PC-9 (cell line): ENCODE measurements at regions not wholly inside any gene's neighbourhood (a gene's known extent, or its start where the extent isn't known, plus 50 kb on each side); places are given as distances from the start of the nearest gene placed in this dataset.

Experiments used
- BruUV-seq: library from RNA; stranded (reverse); fragments of 400-500 nt; replicated peaks from 2 replicates; lab custom pipeline; 2021; lab: Mats Ljungman, UMichigan
- CTCF ChIA-PET: fragments of 300-600 bp; sonication (Branson Sonifier 250); formaldehyde crosslinking; loops from one replicate; lab custom pipeline; 2022; ENCODE audit warnings: antibody characterized with exemption; lab: Charles Lee
- POLR2A ChIA-PET: fragments of 300-600 bp; sonication (Branson Sonifier 250); formaldehyde crosslinking; loops from one replicate; lab custom pipeline; 2022; ENCODE audit warnings: antibody characterized with exemption; ENCODE audit not compliant: unreplicated experiment; lab: Charles Lee
- DNase-seq, 2 experiments: peaks; one replicate each; pipeline versions ENCODE4 v3.0.0 to v3.0.0-alpha.2; 2015 to 2022; ENCODE audit warnings: mixed read lengths in 1 of 2
- H2AFZ ChIP-seq: fragments of 200-600 bp; sonication (generic); 2 replicates; pipeline ENCODE4 v1.8.1; 2017; ENCODE audit warnings: antibody characterized with exemption
- H3F3A ChIP-seq: fragments of 200-600 bp; sonication (generic); 2 replicates; pipeline ENCODE4 v1.8.1; 2017; ENCODE audit warnings: antibody characterized with exemption, mild to moderate bottlenecking, low read depth; ENCODE audit not compliant: insufficient read depth
- H3K27ac ChIP-seq: fragments of 200-600 bp; sonication (generic); 2 replicates; pipeline ENCODE4 v1.6.1; 2016; ENCODE audit warnings: mixed run types
- H3K27me3 ChIP-seq: fragments of 200-600 bp; sonication (generic); 2 replicates; pipeline ENCODE4 v1.6.1; 2016; ENCODE audit warnings: low read depth, mixed run types; ENCODE audit not compliant: insufficient read depth
- H3K36me3 ChIP-seq: fragments of 200-600 bp; sonication (generic); 2 replicates; pipeline ENCODE4 v1.6.1; 2016; ENCODE audit warnings: low read depth, mixed run types
- H3K4me1 ChIP-seq: fragments of 200-600 bp; sonication (generic); replicated peaks from 2 replicates; pipeline ENCODE4 v1.6.1; 2016; ENCODE audit warnings: mixed run types; ENCODE audit not compliant: insufficient read depth
- H3K4me2 ChIP-seq: fragments of 200-600 bp; sonication (generic); 2 replicates; pipeline ENCODE4 v1.6.1; 2017; ENCODE audit warnings: mixed run types
- H3K4me3 ChIP-seq: fragments of 200-600 bp; sonication (generic); 2 replicates; pipeline ENCODE4 v1.6.1; 2016; ENCODE audit warnings: mixed run types
- H3K79me2 ChIP-seq: fragments of 200-600 bp; sonication (generic); 2 replicates; pipeline ENCODE4 v1.6.1; 2017; ENCODE audit warnings: low read depth, mixed run types
- H3K9me2 ChIP-seq: fragments of 200-600 bp; sonication (generic); 2 replicates; pipeline ENCODE4 v1.8.1; 2017; ENCODE audit warnings: mild to moderate bottlenecking; ENCODE audit not compliant: insufficient read depth
- H3K9me3 ChIP-seq: fragments of 200-600 bp; sonication (generic); 2 replicates; pipeline ENCODE4 v1.8.1; 2016; ENCODE audit warnings: low read depth; ENCODE audit not compliant: insufficient read depth
- H4K20me1 ChIP-seq: fragments of 200-600 bp; sonication (generic); 2 replicates; pipeline ENCODE4 v1.8.1; 2017; ENCODE audit not compliant: insufficient read depth
- EZH2 ChIP-seq: fragments of 200-600 bp; sonication (generic); IDR thresholded peaks from 2 replicates; pipeline ENCODE4 v1.8.0; 2017; ENCODE audit warnings: antibody characterized with exemption, low read depth
- intact Hi-C: fragments of 100-400 bp; cut with micrococcal nuclease; formaldehyde crosslinking; loops from one replicate; pipeline ENCODE4 v1.10.0; 2022; ENCODE audit not compliant: unreplicated experiment
- TF ChIP-seq, protein P1 (sequence below): fragments of 200-600 bp; sonication (generic); conservative IDR thresholded peaks from 2 replicates; pipeline ENCODE4 v1.6.1; 2017; ENCODE audit warnings: mixed run types, antibody characterized with exemption, mild to moderate bottlenecking, moderate library complexity

DNA sequence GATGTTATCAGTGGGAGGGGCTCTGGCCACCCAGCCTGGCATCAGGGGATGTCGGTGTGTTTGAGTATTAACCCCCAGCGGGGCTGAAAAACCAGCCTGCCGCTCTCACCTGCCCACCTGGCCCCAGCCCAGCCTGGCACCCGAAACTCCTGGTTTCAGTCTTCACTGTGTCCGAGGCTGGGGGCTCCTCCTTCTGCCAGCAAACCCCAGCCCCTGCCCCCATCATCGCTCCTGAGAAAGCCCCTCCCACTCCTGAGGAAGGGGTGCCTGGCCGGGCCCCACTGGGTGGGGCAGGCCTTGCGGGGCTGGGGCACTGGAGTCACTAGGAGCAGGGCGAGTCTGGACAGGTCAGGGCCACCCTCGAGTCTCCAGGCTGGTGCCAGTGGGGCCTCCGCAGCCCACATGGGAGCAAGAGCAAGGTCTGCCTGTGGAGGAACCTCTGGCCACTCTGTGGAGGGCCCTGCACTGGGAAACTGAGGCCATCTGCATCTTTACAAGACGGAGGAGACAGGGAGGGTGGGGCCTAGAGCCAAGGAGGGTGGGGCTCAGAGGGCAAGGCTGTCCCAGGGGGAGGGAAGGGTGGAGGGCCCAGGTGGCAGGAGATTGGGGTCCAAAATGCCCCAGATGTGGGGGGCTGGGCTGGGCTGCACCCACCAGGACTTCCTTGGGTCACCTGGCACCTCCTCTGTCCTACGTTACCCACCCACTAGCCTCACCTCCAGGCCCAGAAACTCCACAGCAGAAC is 51.5 kb upstream of the NOTCH1 start:
- no peak overlapping the region for H3K4me3 ChIP-seq
- H3K9me2 ChIP-seq, result no peaks in the 10 kb centered on the region
- H3K4me2 ChIP-seq, result no peak overlapping the region
- no TSS peak for BruUV-seq
- H3K79me2 ChIP-seq, result no peaks in the 10 kb centered on the region
- no peak overlapping the region for H2AFZ ChIP-seq
- intact Hi-C loops, result no loop called here
- TF ChIP-seq EZH2, result no peak
- TF ChIP-seq, protein P1, sequence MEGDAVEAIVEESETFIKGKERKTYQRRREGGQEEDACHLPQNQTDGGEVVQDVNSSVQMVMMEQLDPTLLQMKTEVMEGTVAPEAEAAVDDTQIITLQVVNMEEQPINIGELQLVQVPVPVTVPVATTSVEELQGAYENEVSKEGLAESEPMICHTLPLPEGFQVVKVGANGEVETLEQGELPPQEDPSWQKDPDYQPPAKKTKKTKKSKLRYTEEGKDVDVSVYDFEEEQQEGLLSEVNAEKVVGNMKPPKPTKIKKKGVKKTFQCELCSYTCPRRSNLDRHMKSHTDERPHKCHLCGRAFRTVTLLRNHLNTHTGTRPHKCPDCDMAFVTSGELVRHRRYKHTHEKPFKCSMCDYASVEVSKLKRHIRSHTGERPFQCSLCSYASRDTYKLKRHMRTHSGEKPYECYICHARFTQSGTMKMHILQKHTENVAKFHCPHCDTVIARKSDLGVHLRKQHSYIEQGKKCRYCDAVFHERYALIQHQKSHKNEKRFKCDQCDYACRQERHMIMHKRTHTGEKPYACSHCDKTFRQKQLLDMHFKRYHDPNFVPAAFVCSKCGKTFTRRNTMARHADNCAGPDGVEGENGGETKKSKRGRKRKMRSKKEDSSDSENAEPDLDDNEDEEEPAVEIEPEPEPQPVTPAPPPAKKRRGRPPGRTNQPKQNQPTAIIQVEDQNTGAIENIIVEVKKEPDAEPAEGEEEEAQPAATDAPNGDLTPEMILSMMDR, result no peak
- no peaks in the 10 kb centered on the region for H4K20me1 ChIP-seq
- no peaks in the 10 kb centered on the region for H3K36me3 ChIP-seq
- DNase-seq, result no peak
- H3K27ac ChIP-seq, result no peak overlapping the region
- peaks cover 6% of the 10 kb centered on the region; the same call in 1 of the 2 replicates for H3K4me1 ChIP-seq
- no peaks in the 10 kb centered on the region for H3K9me3 ChIP-seq
- peaks cover 4% of the 10 kb centered on the region; the same call in 1 of the 2 replicates for H3F3A ChIP-seq
- POLR2A ChIA-PET, result no interaction called here
- CTCF ChIA-PET, result interaction anchor here (1.0 kb wide), 1 partner anchor 10 kb away, joined by 3 read pairs; no protein-coding TSS in a partner anchor
- peaks cover 33% of the 10 kb centered on the region for H3K27me3 ChIP-seq

DNA sequence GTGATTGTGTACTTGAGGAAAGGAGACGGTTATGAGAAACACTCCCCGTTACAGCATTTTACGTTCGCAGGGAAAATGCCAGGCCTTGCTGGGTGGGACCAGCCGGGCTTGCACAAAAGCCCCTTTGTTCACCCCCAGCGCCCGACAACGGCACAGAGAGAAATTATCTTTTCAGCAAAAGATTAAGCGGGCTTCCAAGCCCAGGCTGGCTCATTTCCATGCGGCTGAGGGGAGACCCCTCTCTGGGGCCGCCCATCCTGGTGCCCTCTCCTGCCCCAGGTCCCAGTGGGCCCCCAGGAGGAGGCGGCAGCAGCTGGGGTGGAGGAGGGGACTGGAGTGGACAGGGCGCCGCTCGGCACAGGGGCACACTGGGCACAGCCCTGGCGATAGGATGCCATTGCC is 50.8 kb upstream of the NOTCH1 start:
- no peaks in the 10 kb centered on the region for H3K9me2 ChIP-seq
- H3F3A ChIP-seq, result peaks cover 4% of the 10 kb centered on the region; the same call in 1 of the 2 replicates
- H3K9me3 ChIP-seq, result no peaks in the 10 kb centered on the region
- intact Hi-C loops, result no loop called here
- no TSS peak for BruUV-seq
- H3K79me2 ChIP-seq, result no peaks in the 10 kb centered on the region
- H3K36me3 ChIP-seq, result no peaks in the 10 kb centered on the region
- ChIA-PET POLR2A (no interaction called here), CTCF (no interaction called here)
- TF ChIP-seq, protein P1, result no peak
- no peak for TF ChIP-seq EZH2
- H4K20me1 ChIP-seq, result no peaks in the 10 kb centered on the region
- H2AFZ ChIP-seq, result no peak overlapping the region
- H3K27ac ChIP-seq, result no peak overlapping the region
- DNase-seq, result no peak
- H3K27me3 ChIP-seq, result peaks cover 37% of the 10 kb centered on the region
- no peak overlapping the region for H3K4me3 ChIP-seq
- peaks cover 6% of the 10 kb centered on the region; the same call in 1 of the 2 replicates for H3K4me1 ChIP-seq
- no peak overlapping the region for H3K4me2 ChIP-seq

DNA sequence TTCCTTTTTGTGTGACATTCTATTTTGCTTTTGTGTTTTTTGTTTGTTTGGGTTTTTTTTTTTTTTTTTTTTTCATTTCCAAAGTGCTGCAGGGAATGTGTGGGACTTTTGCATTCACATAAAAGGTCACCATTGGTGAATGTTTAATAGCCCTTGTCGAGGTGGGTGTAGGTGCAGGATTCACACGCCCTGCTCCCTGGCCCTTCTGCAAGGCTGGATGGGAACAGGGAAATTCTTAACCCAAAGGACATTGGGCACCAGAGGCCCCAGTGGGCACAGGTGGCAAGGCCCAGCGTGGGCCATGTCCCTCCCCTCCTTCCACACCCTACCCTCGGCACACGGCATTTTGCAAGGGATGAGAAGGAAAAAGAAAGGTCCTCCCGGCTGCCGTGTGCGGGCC is 50.4 kb upstream of the NOTCH1 start:
- POLR2A ChIA-PET, result no interaction called here
- H3K27me3 ChIP-seq, result peaks cover 41% of the 10 kb centered on the region
- no peak overlapping the region for H3K4me3 ChIP-seq
- no peak for DNase-seq
- intact Hi-C loops, result no loop called here
- H3F3A ChIP-seq, result peaks cover 4% of the 10 kb centered on the region; the same call in 1 of the 2 replicates
- H3K4me2 ChIP-seq, result no peak overlapping the region
- no peaks in the 10 kb centered on the region for H3K9me3 ChIP-seq
- H3K4me1 ChIP-seq, result peaks cover 6% of the 10 kb centered on the region; the same call in 1 of the 2 replicates
- no peaks in the 10 kb centered on the region for H4K20me1 ChIP-seq
- H2AFZ ChIP-seq, result no peak overlapping the region
- no peaks in the 10 kb centered on the region for H3K36me3 ChIP-seq
- no TSS peak for BruUV-seq
- CTCF ChIA-PET, result no interaction called here
- H3K27ac ChIP-seq, result no peak overlapping the region
- no peaks in the 10 kb centered on the region for H3K79me2 ChIP-seq
- TF ChIP-seq, protein P1, result no peak
- no peak for TF ChIP-seq EZH2
- no peaks in the 10 kb centered on the region for H3K9me2 ChIP-seq
